NCI-H2081 (cell line): ENCODE measurements at regions not wholly inside any gene's neighbourhood (a gene's known extent, or its start where the extent isn't known, plus 50 kb on each side); places are given as distances from the start of the nearest gene placed in this dataset.
A peak's percentile ranks its signal among the peaks of the same experiment; 100 is the strongest.
"Not testable (repeated sequence)": the region's sequence is repeated elsewhere in the genome, so short reads cannot be mapped to it uniquely, and the experiment has no call there.

Experiments used
- DNase-seq, 2 experiments: peaks; one replicate each; lab custom pipeline; 2025; lab: John Stamatoyannopoulos, UW

DNA sequence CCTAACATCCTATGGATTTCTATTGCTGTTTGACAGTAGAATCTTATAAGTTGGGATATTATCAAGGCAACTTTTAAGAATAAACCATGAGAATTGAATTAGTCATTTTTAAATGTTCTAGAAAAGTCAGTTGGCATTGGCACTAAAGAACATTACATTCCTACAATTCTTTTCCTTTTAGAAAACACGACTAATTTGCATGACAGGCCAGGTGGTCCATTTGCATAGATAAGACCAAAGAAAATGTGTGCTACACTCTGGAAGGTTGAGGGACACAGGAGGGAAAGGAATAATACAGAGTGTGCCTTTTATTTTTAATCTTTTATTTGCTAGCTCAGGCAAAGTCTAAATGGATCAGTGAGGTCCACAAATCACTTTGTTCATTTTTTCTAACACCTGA, 962.3 kb downstream of the EPHA3 start:
- no peak for DNase-seq

DNA sequence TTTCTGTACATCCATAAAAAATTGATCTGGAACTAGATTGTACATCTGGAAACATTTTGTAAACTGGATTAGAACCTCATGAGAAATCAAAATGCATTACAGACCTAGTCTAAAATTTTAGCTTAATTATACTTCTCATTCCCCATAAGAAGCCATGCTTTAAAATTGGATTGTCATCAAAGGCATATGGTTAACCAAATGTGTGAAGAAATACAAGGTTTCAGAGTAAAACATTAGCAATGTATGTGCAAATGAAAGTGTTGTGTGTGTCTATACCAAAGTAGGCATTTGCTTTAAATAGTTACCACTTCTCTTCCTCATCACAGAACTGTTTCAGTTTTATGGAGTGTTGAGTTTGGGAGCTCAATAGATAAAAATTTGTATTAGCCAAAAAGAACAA, 968.7 kb downstream of the EPHA3 start:
- no peak for DNase-seq

DNA sequence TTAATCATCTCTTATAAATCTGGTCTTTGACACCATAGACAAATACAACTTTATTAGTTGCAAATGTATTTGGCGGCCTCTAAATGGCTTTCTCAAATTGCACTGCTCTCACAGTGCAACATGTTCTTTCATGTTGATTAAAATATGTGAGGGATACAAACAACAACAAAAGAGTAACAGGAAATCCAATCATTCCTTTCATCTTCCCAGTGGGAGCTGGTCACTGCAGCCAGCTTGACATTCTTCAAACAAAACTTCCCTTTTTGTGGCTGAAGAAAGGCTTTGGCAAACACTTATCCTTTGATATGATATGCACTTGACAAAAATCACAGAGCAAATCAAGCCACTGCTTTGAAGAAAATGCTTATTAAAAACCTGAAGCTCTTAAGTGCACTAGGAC, 973.6 kb downstream of the EPHA3 start:
- no peak for DNase-seq

DNA sequence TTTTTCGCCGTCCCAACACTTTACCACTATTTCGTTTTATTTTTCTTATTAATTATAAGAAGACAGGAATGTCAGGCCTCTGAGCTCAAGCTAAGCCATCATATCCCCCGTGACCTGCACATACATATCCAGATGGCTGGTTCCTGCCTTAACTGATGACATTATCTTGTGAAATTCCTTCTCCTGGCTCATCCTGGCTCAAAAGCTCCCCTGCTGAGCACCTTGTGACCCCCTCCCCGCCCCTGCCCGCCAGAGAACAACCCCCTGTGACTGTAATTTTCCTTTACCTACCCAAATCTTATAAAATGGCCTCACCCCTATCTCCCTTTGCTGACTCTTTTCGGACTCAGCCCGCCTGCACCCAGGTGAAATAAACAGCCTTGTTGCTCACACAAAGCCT, 978.9 kb downstream of the EPHA3 start:
- DNase-seq = not testable (repeated sequence)

DNA sequence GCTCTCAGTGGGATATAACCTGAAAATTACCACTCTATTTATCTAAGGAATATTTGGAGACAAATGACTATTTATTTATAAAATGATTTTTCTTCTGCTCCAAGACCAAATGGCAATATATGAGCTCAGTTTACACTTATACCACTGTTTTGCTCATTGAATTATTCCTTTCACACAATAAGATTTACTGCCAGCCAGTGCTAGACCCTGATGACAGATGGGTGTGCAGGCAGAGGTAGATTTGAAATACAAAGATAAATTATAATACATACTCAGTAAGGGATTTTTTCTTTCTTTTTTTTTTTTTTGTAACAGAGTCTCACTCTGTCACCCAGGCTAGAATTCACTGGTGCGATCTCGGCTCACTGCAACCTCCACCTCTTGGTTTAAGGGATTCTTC, 980.3 kb downstream of the EPHA3 start:
- DNase-seq = no peak

DNA sequence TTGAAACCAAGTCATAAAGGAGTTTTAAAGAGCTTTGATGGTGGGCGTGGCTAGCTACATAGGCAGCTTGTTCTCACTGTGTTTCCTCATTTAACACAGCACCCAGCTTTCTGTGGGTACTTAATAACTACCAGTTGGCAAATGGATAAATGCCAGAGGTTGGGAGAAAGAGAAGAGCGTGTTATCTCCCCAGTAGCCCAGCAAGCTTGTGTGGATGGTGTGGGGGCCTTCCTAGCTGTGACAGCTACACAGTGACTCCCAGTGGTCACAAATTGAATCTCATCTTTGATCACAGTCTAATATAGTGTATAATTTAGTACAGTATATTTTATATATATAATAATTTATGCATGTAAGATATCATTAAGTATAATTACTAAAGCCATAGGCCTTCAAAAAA, 984.1 kb downstream of the EPHA3 start:
- DNase-seq = peak; percentile 38 to 78

DNA sequence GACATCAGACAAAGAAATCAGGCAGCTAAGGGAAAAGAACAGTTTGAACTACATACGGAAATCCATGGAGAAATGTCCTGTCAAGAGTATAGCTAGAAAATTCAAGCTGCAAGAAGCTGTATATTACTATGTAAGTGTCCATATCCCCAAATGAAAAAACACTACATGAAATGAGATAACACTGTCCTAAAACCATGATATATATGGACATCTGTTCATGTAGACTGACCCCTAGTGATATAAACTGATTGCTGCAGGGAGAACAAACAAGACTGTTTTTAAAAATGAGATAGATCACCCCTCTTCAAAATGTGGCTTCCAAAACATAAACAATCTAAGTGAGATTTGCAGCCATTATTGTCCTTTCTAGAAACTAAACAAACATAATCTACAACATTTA, 985.6 kb downstream of the EPHA3 start:
- DNase-seq = peak in 1 of 2 experiments; percentile 13

DNA sequence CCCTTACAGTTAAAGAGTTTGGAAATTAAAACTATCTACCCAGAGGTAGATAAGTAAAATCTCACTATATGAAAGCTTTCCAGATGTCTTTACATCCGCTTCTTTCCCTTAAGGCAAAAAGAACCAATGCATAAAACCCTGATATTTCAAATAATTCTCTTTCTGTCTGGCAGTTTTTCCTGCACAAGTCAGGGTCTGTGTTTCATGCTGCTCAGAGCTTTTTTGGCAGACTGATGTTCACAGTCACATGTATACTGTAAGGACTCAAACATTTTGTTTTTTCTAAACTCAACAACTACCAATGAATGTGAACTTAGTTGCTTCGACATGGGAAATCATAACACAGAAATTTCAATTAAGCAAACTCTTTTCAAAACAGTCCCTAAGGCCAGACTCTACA, 988.4 kb downstream of the EPHA3 start:
- no peak for DNase-seq

DNA sequence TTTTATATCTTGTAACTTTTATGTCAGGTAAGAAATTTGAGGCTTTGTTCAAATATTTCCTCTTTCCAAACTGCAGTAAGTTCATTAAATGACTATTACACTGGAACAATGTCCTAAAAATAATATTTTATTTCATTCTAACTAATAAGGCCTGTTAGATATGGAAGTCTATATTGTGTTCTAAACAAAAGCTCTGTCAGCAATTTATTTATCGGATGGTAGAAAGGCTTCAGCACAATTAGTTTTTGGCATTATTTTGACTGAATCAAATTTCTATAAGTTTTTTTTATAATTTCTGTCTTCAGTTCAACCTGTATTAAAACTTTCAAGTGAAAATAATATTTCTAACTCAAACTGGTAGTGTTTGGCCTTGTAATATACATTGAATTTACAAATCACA, 992.1 kb downstream of the EPHA3 start:
- DNase-seq = no peak

DNA sequence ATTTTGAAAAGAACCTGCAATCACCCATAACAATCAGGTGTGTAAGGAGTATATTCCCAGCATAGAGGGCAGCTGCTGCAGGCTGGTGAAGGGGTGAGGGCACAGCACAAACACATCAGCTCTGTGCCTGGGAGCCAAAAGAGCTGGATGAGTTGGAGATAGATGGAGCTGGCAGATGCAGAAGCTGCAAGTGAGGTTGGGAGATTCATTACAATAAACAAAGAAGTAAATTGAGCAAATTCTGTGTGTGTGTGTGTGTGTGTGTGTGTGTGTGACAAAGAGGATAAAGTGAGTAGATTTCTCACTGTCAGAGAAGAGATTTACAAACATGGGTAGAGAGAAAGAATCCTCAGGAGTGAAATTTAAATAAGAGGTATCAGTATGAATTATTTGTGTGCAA, 994.7 kb downstream of the EPHA3 start:
- no peak for DNase-seq

DNA sequence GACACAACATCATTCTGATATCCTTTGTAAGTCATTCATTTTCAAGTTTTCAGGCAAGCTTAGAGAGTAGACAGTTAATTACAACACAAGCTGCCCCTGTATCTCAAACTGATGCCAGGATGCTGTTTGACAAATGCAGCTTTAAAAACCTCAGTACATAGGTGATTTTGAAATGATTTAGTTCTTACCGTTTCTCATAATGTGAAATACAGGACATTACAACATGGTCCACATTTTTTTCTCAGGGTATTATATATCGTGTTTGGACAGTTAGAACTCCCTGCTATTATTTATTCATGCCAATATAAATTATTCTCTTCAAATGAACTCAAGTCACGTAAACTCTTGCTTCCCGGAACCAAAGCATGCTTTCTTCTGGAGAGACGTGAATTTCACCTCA, 1013.9 kb downstream of the EPHA3 start:
- no peak for DNase-seq

DNA sequence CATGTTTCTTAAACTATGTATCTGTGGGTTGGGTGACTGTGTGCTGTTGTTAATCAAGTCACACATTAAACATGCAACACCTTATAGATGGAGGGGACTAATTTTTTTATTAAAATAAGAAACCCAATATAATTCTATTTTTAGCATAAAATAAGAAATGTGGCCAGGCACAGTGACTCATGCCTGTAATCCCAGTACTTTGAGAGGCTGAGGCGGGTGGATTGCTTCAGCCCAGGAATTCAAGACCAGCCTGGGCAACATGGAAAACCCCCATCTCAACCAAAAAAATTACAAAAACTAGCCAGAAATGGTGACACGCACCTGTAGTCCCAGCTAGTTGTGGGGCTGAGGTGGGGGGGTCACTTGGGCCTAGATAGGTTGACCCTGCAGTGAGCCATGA, 1021.0 kb downstream of the EPHA3 start:
- no peak for DNase-seq

DNA sequence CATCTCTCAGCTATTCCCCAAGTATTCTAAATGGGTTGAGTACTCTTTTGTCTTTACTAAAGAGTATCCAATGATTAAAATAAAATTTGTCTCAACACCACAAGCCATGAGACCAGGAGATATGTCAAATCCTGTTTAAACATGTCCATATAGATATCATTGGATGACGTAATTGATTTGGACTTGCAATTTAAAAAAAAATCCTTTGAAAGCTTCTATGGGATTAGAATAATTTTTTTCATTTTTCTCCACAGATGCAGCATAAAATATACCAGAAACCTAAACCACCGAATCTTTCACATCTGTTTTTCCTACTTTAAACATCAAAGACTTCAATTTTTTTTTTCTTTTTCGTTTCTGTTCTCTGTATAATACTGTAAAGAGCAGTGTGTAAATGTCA, 1022.3 kb downstream of the EPHA3 start:
- no peak for DNase-seq

DNA sequence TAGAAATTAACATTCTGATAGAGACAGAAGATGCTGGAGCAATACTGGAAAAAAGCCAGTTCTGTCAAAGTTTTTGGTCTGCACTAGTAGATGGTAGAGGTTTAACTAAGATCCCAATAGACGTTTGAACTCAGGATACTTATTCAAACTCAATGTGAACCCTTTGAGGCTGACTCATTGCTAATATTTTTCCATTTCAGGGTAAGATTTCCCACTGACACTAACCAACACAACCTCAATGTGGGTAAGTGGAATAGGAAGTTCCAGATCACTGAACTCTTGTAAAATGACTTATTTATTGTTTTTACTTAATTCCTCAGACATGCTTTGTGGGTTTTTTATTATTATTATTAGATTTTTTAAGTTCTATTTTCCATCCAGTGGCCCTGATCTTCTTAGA, 1024.8 kb downstream of the EPHA3 start:
- DNase-seq = no peak

DNA sequence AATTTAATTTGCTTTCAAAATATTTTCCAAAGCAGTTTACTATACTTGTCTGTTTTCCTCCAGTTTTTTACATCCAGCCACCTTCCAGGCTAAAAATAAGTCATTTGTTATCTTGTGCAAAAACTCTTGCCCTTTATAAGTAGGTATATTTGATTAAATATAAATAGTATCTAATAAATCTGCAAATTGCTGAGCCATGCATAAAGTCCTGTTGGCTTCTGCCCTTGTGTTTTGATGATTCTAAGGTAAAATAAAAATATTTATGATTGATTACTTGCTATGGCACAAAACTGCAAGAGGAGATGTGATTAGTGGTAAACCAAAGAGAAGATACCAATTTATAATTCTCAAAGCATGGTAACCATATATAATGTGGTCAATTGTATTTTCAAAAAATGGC, 1026.7 kb downstream of the EPHA3 start:
- no peak for DNase-seq

DNA sequence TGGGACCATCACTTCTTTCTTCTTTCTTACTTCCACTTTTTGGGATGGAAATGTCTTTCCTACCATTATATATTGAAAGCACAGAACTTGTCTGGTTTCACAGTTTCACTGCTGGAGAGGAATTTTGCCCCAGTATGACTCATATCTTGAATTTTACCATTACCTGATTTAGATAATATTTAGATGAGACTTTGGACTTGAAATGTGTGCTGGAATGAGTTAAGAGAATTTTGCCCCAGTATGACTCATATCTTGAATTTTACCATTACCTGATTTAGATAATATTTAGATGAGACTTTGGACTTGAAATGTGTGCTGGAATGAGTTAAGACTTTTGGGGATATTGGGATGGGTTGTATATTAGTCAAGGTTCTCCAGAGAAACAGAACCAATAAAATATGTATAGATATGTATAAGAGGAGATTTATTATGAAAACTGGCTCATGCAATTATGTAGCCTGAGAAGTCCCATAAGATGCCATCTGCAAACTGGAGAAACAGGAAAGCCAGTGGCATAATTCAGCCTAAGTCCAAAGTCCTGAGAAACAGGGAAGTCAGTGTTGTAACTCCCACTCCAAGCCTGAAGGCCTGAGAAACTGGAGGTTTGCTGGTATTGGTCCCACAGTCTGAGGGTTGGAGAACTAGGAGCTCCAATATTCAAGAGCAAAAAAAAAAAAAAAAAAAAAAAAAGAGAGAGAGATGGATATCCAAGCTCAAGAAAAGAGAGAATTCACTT, 1029.2 kb downstream of the EPHA3 start:
- DNase-seq = no peak

DNA sequence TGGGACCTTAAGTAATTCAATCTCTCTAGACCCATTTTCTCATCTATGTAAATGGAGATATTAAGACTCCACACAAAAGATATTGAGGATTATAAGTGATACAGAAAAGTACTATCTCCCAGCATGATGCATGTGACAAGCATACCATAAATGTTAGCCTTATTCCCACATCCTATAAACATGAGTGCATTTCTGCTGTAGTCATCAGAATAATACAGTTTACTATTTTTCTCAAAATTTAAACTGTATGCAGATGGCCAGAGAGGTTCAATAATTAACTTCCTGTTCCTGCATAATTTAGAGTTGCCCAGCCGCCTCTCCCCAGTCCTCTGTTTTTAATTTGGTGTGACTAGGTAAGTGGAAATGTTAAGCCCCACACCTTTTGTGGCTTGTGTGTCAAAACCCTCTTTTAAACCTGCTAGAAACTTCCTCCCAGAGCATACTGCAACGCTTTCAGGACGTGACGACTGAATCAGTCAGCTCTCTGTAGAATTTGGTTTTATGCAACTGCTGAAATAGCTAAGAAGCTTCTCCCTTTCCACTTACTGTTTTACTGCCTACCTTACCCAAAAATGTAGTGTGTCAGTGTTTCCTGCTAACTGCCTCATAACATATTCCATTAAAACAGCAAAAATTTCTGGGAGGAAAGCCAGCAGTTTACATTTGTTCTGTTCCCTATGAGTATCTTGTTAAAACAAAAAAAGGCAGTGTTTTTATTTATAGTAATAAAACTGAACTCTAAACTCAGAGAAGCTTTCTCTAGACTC, 1037.9 kb downstream of the EPHA3 start:
- DNase-seq = no peak

DNA sequence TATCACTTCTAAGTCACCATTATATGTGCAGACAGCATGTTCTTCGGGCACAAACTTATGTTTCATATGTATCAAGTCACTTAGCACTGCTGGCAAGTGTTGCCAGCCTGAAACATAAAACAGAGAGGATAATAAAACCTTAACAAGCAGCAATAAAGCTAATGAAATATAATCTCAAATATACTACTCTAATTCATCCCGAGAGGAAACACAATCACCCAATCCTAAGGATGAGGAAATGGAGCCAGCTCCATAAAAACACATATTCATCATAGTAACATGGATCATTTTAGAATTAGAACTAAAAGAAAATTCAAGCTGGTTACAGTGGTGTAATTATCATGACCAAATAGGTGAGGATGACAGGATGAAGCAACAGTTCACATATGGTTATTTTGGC, 1072.7 kb downstream of the EPHA3 start:
- DNase-seq = no peak

DNA sequence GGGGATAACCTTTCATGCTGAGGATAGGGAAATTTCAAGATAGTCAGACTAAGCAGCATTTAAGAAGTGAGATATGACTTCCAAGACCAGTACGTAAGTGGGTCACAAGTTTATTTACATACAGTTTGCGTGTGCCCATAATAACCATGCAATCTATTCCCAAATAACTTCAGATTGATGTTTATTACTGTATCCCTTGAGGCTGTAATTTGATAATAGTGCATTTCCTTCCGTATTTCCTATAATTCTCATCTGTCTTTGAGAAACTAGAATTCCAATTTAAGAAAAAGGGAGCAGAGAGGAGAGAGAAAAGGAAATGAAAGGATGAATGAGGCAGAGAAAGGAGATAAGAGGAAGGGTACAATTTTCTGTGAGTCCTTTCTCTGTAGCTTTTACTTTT, 1073.1 kb downstream of the EPHA3 start:
- DNase-seq = no peak

DNA sequence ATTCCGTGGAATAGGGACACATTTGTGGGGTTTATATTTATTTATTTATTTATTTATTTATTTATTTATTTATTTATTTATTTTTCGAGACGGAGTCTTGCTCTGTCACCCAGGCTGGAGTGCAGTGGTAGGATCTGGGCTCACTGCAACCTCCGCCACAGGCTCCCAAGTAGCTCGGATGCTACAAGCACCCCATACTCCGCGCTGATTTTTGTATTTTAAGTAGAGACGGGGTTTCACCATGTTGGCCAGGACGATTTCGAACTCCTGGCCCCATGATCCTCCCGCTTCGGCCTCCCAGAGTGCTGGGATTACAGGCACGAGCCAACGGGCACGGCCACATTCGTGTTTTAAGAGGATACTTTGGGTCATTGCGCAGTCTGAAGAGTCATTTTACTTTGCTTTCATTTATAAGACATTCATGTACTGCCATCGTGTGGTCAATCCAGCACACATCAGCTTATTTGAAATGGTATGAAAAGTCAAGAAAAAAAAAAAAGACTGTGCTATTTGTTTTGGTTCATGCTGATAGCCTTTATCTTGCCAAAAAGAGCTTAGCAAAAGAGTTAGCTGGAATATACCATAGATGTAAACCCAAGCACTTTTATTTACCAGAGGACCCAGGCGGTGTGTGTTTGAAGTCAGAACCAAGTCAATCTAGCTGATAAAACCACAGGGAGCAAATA, 1075.0 kb downstream of the EPHA3 start:
- DNase-seq = peak; percentile 1 to 28

DNA sequence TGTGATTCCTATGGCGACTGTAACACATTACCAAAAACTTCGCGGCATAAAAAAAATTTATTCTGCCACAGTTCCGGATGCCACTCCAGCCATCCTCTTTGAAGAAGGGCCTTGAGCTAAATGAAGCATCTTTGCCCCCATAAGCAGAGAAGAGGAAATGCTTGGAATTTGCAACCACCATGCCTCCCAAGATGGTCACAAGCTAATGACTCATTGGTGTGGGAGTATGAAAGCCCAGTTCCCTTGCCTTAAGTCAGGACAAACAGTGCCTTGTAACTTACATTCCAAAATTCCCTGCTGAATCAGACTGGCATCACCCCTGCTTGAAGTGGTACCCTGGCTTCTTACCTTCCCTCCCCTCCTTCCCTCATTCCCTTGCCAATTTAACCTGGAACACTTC, 1077.4 kb downstream of the EPHA3 start:
- DNase-seq = no peak

DNA sequence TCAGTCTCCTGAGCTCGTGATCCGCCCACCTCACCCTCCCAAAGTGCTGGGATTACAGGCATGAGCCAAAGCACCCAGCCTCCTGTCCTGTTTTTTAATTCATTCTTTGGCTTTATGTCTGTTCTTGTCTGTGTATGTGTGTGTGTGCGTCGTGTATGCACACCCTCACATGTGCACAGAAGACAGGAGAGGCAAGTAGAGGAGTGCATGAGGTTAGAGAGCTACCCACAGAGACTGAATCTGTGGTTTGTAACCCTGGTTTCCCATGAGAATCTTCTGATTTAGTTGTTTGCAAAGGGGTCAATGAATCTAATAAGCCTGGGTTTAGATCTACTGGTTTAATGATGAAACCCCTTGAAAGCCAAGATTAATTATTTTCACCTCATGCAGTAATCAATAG, 1090.0 kb downstream of the EPHA3 start:
- not testable (repeated sequence) for DNase-seq

DNA sequence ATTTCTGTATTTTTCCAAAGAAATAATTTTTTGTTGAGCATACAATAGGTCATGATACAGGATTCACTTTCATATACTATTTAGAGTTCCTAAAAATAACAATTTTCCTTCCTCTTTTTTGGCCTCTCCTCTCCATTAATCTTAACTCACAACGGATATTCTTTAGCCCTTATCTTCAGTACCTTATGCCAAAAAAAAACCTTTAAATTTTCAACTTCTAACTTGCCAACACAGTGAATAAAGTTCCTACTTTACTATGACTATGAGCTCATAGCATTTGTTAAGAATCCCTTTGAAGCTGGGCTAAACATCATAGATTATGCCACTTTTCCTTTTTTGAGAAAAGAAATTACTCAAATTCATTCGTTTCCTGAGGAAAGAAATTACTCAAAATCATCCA, 1095.5 kb downstream of the EPHA3 start:
- DNase-seq = not testable (repeated sequence)
